ENCODE measurements at regions not wholly inside any gene's neighbourhood (a gene's known extent, or its start where the extent isn't known, plus 50 kb on each side); places are given as distances from the start of the nearest gene placed in this dataset.

GRCh38 chr12:39672976-39673375, 53.4 kb upstream of the ABCD2 start:
- no peak for TF ChIP-seq CTCF (IDR thresholded peaks at IDR 0.05)
- no peak for TF ChIP-seq EZH2phosphoT487 (IDR thresholded peaks at IDR 0.05)

Data from neural progenitor cell (in vitro differentiated cells).